GM12878 (cell line): ENCODE measurements at regions not wholly inside any gene's neighbourhood (a gene's known extent, or its start where the extent isn't known, plus 50 kb on each side); places are given as distances from the start of the nearest gene placed in this dataset.

Experiments used
- ATAC-seq: fragments of 200-7000 bp; cut with Tn5 transposase; 3 replicates; pipeline ENCODE4 v1.9.1; 2020; ENCODE audit warnings: mild to moderate bottlenecking, moderate library complexity
- BruUV-seq: library from RNA; stranded (reverse); fragments of 400-500 nt; replicated peaks from 2 replicates; lab custom pipeline; 2021; lab: Mats Ljungman, UMichigan
- CTCF ChIA-PET: fragments of 300-600 bp; sonication (Branson Sonifier 250); formaldehyde crosslinking; extraction: SDS; loops from one replicate; lab custom pipeline; 2021; ENCODE audit warnings: inconsistent platforms; lab: Yijun Ruan, JAX
- POLR2A ChIA-PET: fragments of 350-600 bp; formaldehyde crosslinking; extraction: SDS; loops from one replicate; lab custom pipeline; 2021; ENCODE audit warnings: inconsistent platforms; lab: Charles Lee
- RAD21 ChIA-PET: fragments of 300-600 bp; sonication (Branson Sonifier 250); formaldehyde crosslinking; loops from one replicate; lab custom pipeline; 2023; ENCODE audit warnings: antibody characterized with exemption; ENCODE audit not compliant: unreplicated experiment; lab: Charles Lee
- SMC1A ChIA-PET: fragments of 300-600 bp; sonication (Branson Sonifier 250); formaldehyde crosslinking; loops from one replicate; lab custom pipeline; 2023; ENCODE audit not compliant: unreplicated experiment, uncharacterized antibody; lab: Charles Lee
- DNase-seq: peaks from one replicate; pipeline ENCODE4 v3.0.0-alpha.2; 2011; ENCODE audit warnings: low read depth, low spot score
- FAIRE-seq: peaks from 3 replicates; lab custom pipeline; 2011; peaks lifted over from hg19 to GRCh38; lab: Jason Lieb, UNC
- H2AFZ ChIP-seq: 2 replicates; pipeline ENCODE4 v1.6.0; 2011; ENCODE audit warnings: low read depth, low read length, control low read depth; ENCODE audit not compliant: control insufficient read depth
- H3K27ac ChIP-seq: 2 replicates; pipeline ENCODE4 v1.5.1; 2011; ENCODE audit warnings: control low read depth; ENCODE audit not compliant: control insufficient read depth, insufficient read depth
- H3K27me3 ChIP-seq, 2 experiments: replicated peaks in 1 of 2; 2 replicates each; pipeline versions ENCODE4 v1.6.0 to v1.6.1; 2011; ENCODE audit warnings: low read length in 1 of 2; ENCODE audit not compliant: control insufficient read depth in 2 of 2, insufficient read depth in 2 of 2
- H3K36me3 ChIP-seq, 2 experiments: 2 replicates each; pipeline ENCODE4 v1.5.1; 2011; ENCODE audit warnings: low read length in 1 of 2; ENCODE audit not compliant: control insufficient read depth in 2 of 2, insufficient read depth in 2 of 2
- H3K4me1 ChIP-seq: 2 replicates; pipeline ENCODE4 v1.6.1; 2011; ENCODE audit warnings: mild to moderate bottlenecking, low read length, moderate library complexity, mixed read lengths; ENCODE audit not compliant: control insufficient read depth, insufficient read depth
- H3K4me2 ChIP-seq: 2 replicates; pipeline ENCODE4 v1.6.0; 2011; ENCODE audit warnings: control low read depth; ENCODE audit not compliant: control insufficient read depth, insufficient read depth
- H3K4me3 ChIP-seq: fragments of 200-600 bp; sonication (generic); 2 replicates; pipeline ENCODE4 v1.5.1; 2016
- H3K79me2 ChIP-seq: 2 replicates; pipeline ENCODE4 v1.6.0; 2011; ENCODE audit warnings: low read length; ENCODE audit not compliant: control insufficient read depth, insufficient read depth
- H3K9ac ChIP-seq: 2 replicates; pipeline ENCODE4 v1.8.0; 2011; ENCODE audit warnings: low read length, control low read depth, mixed read lengths; ENCODE audit not compliant: control insufficient read depth, insufficient read depth
- H3K9me3 ChIP-seq: replicated peaks from 3 replicates; pipeline ENCODE4 v1.5.1; 2011; ENCODE audit warnings: mild to moderate bottlenecking, low read length; ENCODE audit not compliant: control insufficient read depth, insufficient read depth
- H4K20me1 ChIP-seq: 2 replicates; pipeline ENCODE4 v1.6.0; 2011; ENCODE audit not compliant: control insufficient read depth, insufficient read depth
- BCL11A ChIP-seq: IDR thresholded peaks from 2 replicates; pipeline ENCODE4 v1.6.1; 2011; ENCODE audit warnings: low read depth, low read length
- CBX5 ChIP-seq: sonication (generic); IDR thresholded peaks from 2 replicates; pipeline ENCODE4 v1.6.1; 2016; ENCODE audit warnings: low read depth, moderate library complexity, mild to moderate bottlenecking, inconsistent platforms
- CREM ChIP-seq: IDR thresholded peaks from 2 replicates; pipeline ENCODE4 v1.6.1; 2014; ENCODE audit warnings: antibody characterized with exemption, low read depth
- MAX ChIP-seq: IDR thresholded peaks from 2 replicates; pipeline ENCODE4 v1.6.1; 2012; ENCODE audit warnings: low read depth, low read length, improper control_type of control experiment
- MXI1 ChIP-seq: fragments of 150-350 bp; IDR thresholded peaks from 2 replicates; pipeline ENCODE4 v1.6.1; 2011; ENCODE audit warnings: low read depth, mild to moderate bottlenecking, inconsistent platforms, low read length, improper control_type of control experiment
- RFX5 ChIP-seq: IDR thresholded peaks from 2 replicates; pipeline ENCODE4 v1.6.1; 2011; ENCODE audit warnings: low read depth, low read length, improper control_type of control experiment
- SMAD1 ChIP-seq: fragments of 450-650 bp; IDR thresholded peaks from 2 replicates; pipeline ENCODE4 v1.6.1; 2018; ENCODE audit warnings: mild to moderate bottlenecking, low read depth; ENCODE audit not compliant: partially characterized antibody
- TARDBP ChIP-seq: IDR thresholded peaks from 2 replicates; pipeline ENCODE4 v1.6.1; 2016; ENCODE audit warnings: borderline replicate concordance
- TCF7 ChIP-seq: IDR thresholded peaks from 2 replicates; pipeline ENCODE4 v1.6.1; 2014; ENCODE audit warnings: antibody characterized with exemption, borderline replicate concordance
- WRNIP1 ChIP-seq: IDR thresholded peaks from 2 replicates; pipeline ENCODE4 v1.6.1; 2011; ENCODE audit warnings: low read depth, low read length, improper control_type of control experiment, borderline replicate concordance
- WGBS: methylation state at CpG from one replicate; pipeline ENCODE4 v1.1.6; 2016; ENCODE audit warnings: low lambda C conversion rate; ENCODE audit not compliant: insufficient replicate concordance, insufficient coverage; ENCODE audit errors: missing lambda C conversion rate; 5-methylcytosine and 5-hydroxymethylcytosine counted together
- in situ Hi-C: fragments of 300-500 bp; cut with MboI; formaldehyde crosslinking; loops from 9 replicates; pipeline ENCODE4 v1.14.3; 2018; ENCODE audit warnings: mixed read lengths
- intact Hi-C: fragments of 100-400 bp; cut with micrococcal nuclease; formaldehyde crosslinking; loops from one replicate; pipeline ENCODE4 v1.14.2; 2022; ENCODE audit not compliant: unreplicated experiment
- TF ChIP-seq, protein P1 (sequence below): fragments of 450-650 bp; IDR thresholded peaks from 2 replicates; pipeline ENCODE4 v1.6.1; 2016; ENCODE audit warnings: mild to moderate bottlenecking
- TF ChIP-seq, protein P2 (sequence below): fragments of 450-650 bp; IDR thresholded peaks from 2 replicates; pipeline ENCODE4 v1.6.1; 2016; ENCODE audit warnings: mild to moderate bottlenecking, moderate library complexity, borderline replicate concordance

GRCh38 chr2:12592296-12592695, 124.4 kb upstream of the TRIB2 start:
- no peaks in the 10 kb centered on the region for H3K36me3 ChIP-seq
- FAIRE-seq (no peak), ATAC-seq (no peak), DNase-seq (no peak)
- H3K9ac ChIP-seq = no peak overlapping the region
- TF ChIP-seq RFX5 (no peak), SMAD1 (no peak), TCF7 (no peak)
- ChIA-PET POLR2A (no interaction called here), SMC1A (interaction anchor here (1.8 kb wide), 1 partner anchor 45 kb away, joined by 8 read pairs; no protein-coding TSS in a partner anchor), CTCF (no interaction called here), RAD21 (no interaction called here)
- H3K4me2 ChIP-seq = no peak overlapping the region
- H3K27me3 ChIP-seq = no peaks in the 10 kb centered on the region
- H3K4me3 ChIP-seq = no peak overlapping the region
- no peak overlapping the region for H2AFZ ChIP-seq
- H4K20me1 ChIP-seq = no peaks in the 10 kb centered on the region
- no TSS peak for BruUV-seq
- H3K4me1 ChIP-seq = peaks cover 19% of the 10 kb centered on the region
- no peak overlapping the region for H3K27ac ChIP-seq
- in situ Hi-C loops = no loop called here
- intact Hi-C loops = no loop called here
- no peaks in the 10 kb centered on the region for H3K79me2 ChIP-seq
- WGBS = 29% methylated on average over 3 of the region's 3 CpGs
- no peaks in the 10 kb centered on the region for H3K9me3 ChIP-seq

DNA sequence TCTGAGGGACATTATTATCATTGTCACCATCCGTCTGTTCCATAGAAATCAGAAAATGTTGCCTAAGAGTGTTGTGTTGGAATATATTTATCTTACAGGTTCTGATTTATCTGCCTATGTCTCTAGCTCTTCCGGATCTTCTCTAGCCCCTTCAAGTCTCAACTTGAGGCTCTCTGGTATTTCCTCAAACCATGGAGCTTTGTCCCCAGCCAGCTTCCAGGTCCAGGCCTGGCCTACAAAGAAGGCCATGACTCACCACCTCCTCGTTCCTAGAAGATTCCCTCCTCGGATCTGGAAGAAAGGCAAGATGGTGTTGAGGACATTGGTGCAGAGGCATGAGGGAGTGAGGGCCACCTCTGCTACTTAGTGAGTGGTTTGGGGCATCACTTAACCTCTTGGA, 122.1 kb upstream of the TRIB2 start:
- H4K20me1 ChIP-seq = no peaks in the 10 kb centered on the region
- WGBS = 56% methylated on average over 4 of the region's 4 CpGs
- no peak overlapping the region for H2AFZ ChIP-seq
- H3K79me2 ChIP-seq = no peaks in the 10 kb centered on the region
- no peak overlapping the region for H3K27ac ChIP-seq
- intact Hi-C loops = no loop called here
- no peak overlapping the region for H3K4me2 ChIP-seq
- no peak overlapping the region for H3K9ac ChIP-seq
- no peak for DNase-seq
- H3K4me1 ChIP-seq = peaks cover 7% of the 10 kb centered on the region; the same call in 1 of the 2 replicates
- no TSS peak for BruUV-seq
- in situ Hi-C loops = no loop called here
- ATAC-seq = no peak
- ChIA-PET CTCF (no interaction called here), SMC1A (interaction anchor here (1.0 kb wide), 1 partner anchor 22 kb away, joined by 3 read pairs; no protein-coding TSS in a partner anchor), RAD21 (no interaction called here), POLR2A (no interaction called here)
- H3K9me3 ChIP-seq = no peaks in the 10 kb centered on the region
- FAIRE-seq = no peak
- H3K36me3 ChIP-seq = no peaks in the 10 kb centered on the region
- H3K4me3 ChIP-seq = no peak overlapping the region
- no peaks in the 10 kb centered on the region for H3K27me3 ChIP-seq
- no peak for TF ChIP-seq MXI1
- no peak for TF ChIP-seq TARDBP
- no peak for TF ChIP-seq CREM
- TF ChIP-seq, protein P1, sequence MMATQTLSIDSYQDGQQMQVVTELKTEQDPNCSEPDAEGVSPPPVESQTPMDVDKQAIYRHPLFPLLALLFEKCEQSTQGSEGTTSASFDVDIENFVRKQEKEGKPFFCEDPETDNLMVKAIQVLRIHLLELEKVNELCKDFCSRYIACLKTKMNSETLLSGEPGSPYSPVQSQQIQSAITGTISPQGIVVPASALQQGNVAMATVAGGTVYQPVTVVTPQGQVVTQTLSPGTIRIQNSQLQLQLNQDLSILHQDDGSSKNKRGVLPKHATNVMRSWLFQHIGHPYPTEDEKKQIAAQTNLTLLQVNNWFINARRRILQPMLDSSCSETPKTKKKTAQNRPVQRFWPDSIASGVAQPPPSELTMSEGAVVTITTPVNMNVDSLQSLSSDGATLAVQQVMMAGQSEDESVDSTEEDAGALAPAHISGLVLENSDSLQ = no peak
- TF ChIP-seq MAX = no peak
- TF ChIP-seq, protein P2, sequence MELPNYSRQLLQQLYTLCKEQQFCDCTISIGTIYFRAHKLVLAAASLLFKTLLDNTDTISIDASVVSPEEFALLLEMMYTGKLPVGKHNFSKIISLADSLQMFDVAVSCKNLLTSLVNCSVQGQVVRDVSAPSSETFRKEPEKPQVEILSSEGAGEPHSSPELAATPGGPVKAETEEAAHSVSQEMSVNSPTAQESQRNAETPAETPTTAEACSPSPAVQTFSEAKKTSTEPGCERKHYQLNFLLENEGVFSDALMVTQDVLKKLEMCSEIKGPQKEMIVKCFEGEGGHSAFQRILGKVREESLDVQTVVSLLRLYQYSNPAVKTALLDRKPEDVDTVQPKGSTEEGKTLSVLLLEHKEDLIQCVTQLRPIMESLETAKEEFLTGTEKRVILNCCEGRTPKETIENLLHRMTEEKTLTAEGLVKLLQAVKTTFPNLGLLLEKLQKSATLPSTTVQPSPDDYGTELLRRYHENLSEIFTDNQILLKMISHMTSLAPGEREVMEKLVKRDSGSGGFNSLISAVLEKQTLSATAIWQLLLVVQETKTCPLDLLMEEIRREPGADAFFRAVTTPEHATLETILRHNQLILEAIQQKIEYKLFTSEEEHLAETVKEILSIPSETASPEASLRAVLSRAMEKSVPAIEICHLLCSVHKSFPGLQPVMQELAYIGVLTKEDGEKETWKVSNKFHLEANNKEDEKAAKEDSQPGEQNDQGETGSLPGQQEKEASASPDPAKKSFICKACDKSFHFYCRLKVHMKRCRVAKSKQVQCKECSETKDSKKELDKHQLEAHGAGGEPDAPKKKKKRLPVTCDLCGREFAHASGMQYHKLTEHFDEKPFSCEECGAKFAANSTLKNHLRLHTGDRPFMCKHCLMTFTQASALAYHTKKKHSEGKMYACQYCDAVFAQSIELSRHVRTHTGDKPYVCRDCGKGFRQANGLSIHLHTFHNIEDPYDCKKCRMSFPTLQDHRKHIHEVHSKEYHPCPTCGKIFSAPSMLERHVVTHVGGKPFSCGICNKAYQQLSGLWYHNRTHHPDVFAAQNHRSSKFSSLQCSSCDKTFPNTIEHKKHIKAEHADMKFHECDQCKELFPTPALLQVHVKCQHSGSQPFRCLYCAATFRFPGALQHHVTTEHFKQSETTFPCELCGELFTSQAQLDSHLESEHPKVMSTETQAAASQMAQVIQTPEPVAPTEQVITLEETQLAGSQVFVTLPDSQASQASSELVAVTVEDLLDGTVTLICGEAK = no peak
- no peak for TF ChIP-seq WRNIP1
- no peak for TF ChIP-seq CBX5
- no peak for TF ChIP-seq BCL11A
